ENCODE measurements at regions not wholly inside any gene's neighbourhood (a gene's known extent, or its start where the extent isn't known, plus 50 kb on each side); places are given as distances from the start of the nearest gene placed in this dataset.
"Not testable (repeated sequence)": the region's sequence is repeated elsewhere in the genome, so short reads cannot be mapped to it uniquely, and the experiment has no call there.

GRCh38 chr10:108608860-108609259 is 1314.5 kb downstream of the XPNPEP1 start (continued):
- TF ChIP-seq ZNF707 (tag by site-specific recombination; IDR thresholded peaks at IDR 0.05) (no peak), ZBTB11 (tag by site-specific recombination; conservative IDR thresholded peaks at IDR 0.05; ENCODE audit: low read depth) (no peak)

DNA sequence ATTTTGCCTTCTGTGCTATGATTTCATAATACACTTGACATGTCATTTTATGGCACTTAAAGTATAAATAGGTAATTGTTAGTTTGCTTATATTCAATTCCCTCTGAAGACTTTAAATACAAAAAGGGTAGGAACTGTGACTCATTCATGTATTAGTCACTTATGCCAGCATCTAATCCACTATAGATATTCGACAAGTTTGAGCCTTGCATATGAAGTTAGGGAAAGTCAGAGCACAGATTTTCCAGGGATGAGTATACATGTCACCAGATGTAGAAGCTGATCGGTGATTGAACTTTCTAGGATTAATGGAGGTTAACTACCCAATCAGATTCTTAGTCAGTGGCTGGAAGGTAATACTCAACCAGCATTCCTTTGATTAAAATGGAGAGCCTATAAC is 1321.5 kb downstream of the XPNPEP1 start:
- H3K9me3 ChIP-seq (ENCODE audit: control insufficient read depth, insufficient read depth, low read depth, low read length): no peaks in the 10 kb centered on the region
- H3K4me3 ChIP-seq (ENCODE audit: low read depth, low read length): no peak overlapping the region
- no peaks in the 10 kb centered on the region for H3K4me1 ChIP-seq (ENCODE audit: control insufficient read depth, insufficient read depth, low read length)
- H3K27ac ChIP-seq (ENCODE audit: extremely low read depth, low read depth, low read length): no peak overlapping the region
- POLR2A ChIA-PET: no interaction called here
- H3K36me3 ChIP-seq (ENCODE audit: control insufficient read depth in 2 of 2, insufficient read depth in 1 of 2, low read length in 2 of 2): no peaks in the 10 kb centered on the region
- TF ChIP-seq ZNF157 (tag by site-specific recombination; IDR thresholded peaks at IDR 0.05) (no peak), ZNF16 (tag by site-specific recombination; IDR thresholded peaks at IDR 0.05; ENCODE audit: low read depth) (no peak), ZBTB7A (tag by site-specific recombination; IDR thresholded peaks at IDR 0.05; ENCODE audit: low read depth) (no peak), ZNF274 (IDR thresholded peaks at IDR 0.05; ENCODE audit: low read length) (no peak), ZNF274 (tag by site-specific recombination; IDR thresholded peaks at IDR 0.05; ENCODE audit: borderline replicate concordance) (no peak), SCRT1 (tag by site-specific recombination; IDR thresholded peaks at IDR 0.05; ENCODE audit: borderline replicate concordance) (no peak), ZBTB21 (tag by site-specific recombination; IDR thresholded peaks at IDR 0.05) (no peak), ZNF514 (tag by site-specific recombination; IDR thresholded peaks at IDR 0.05) (no peak), ZNF2 (tag by site-specific recombination; IDR thresholded peaks at IDR 0.05) (no peak), ZNF843 (tag by site-specific recombination; IDR thresholded peaks at IDR 0.05) (no peak), ZNF335 (tag by site-specific recombination; conservative IDR thresholded peaks at IDR 0.05) (no peak), FEZF1 (tag by site-specific recombination; IDR thresholded peaks at IDR 0.05) (no peak), OSR2 (tag by site-specific recombination; IDR thresholded peaks at IDR 0.05) (no peak), ZSCAN5A (tag by site-specific recombination; IDR thresholded peaks at IDR 0.05) (no peak), ZNF121 (tag by site-specific recombination; IDR thresholded peaks at IDR 0.05) (no peak), ZIC2 (tag by site-specific recombination; IDR thresholded peaks at IDR 0.05) (no peak), ZFP69B (tag by site-specific recombination; IDR thresholded peaks at IDR 0.05) (no peak), ZNF184 (tag by site-specific recombination; IDR thresholded peaks at IDR 0.05) (no peak), SP3 (tag by site-specific recombination; IDR thresholded peaks at IDR 0.05) (no peak)
- TF ChIP-seq, protein P1, sequence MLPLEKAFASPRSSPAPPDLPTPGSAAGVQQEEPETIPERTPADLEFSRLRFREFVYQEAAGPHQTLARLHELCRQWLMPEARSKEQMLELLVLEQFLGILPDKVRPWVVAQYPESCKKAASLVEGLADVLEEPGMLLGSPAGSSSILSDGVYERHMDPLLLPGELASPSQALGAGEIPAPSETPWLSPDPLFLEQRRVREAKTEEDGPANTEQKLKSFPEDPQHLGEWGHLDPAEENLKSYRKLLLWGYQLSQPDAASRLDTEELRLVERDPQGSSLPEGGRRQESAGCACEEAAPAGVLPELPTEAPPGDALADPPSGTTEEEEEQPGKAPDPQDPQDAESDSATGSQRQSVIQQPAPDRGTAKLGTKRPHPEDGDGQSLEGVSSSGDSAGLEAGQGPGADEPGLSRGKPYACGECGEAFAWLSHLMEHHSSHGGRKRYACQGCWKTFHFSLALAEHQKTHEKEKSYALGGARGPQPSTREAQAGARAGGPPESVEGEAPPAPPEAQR (tag by site-specific recombination; IDR thresholded peaks at IDR 0.05): no peak
- CTCF ChIA-PET: no interaction called here

GRCh38 chr10:108600511-108600910 is 1322.8 kb downstream of the XPNPEP1 start:
- H3K9me3 ChIP-seq (ENCODE audit: control insufficient read depth, insufficient read depth, low read depth, low read length); H3K27ac ChIP-seq (ENCODE audit: extremely low read depth, low read depth, low read length); POLR2A ChIA-PET; H3K4me1 ChIP-seq (ENCODE audit: control insufficient read depth, insufficient read depth, low read length); H3K36me3 ChIP-seq (ENCODE audit: control insufficient read depth in 2 of 2, insufficient read depth in 1 of 2, low read length in 2 of 2); H3K4me3 ChIP-seq (ENCODE audit: low read depth, low read length); CTCF ChIA-PET: not testable (repeated sequence)

GRCh38 chr10:108599317-108599716 is 1324.0 kb downstream of the XPNPEP1 start:
- CTCF ChIA-PET; H3K36me3 ChIP-seq (ENCODE audit: control insufficient read depth in 2 of 2, insufficient read depth in 1 of 2, low read length in 2 of 2); H3K9me3 ChIP-seq (ENCODE audit: control insufficient read depth, insufficient read depth, low read depth, low read length); H3K4me1 ChIP-seq (ENCODE audit: control insufficient read depth, insufficient read depth, low read length); H3K27ac ChIP-seq (ENCODE audit: extremely low read depth, low read depth, low read length): not testable (repeated sequence)
- H3K4me3 ChIP-seq (ENCODE audit: low read depth, low read length): peak overlapping the region; percentile 39
- POLR2A ChIA-PET: interaction anchor here (1.3 kb wide), 1 partner anchor 17 kb away, joined by 3 read pairs; no protein-coding TSS in a partner anchor
